ENCODE measurements at regions not wholly inside any gene's neighbourhood (a gene's known extent, or its start where the extent isn't known, plus 50 kb on each side); places are given as distances from the start of the nearest gene placed in this dataset.
"Not testable (repeated sequence)": the region's sequence is repeated elsewhere in the genome, so short reads cannot be mapped to it uniquely, and the experiment has no call there.

DNA sequence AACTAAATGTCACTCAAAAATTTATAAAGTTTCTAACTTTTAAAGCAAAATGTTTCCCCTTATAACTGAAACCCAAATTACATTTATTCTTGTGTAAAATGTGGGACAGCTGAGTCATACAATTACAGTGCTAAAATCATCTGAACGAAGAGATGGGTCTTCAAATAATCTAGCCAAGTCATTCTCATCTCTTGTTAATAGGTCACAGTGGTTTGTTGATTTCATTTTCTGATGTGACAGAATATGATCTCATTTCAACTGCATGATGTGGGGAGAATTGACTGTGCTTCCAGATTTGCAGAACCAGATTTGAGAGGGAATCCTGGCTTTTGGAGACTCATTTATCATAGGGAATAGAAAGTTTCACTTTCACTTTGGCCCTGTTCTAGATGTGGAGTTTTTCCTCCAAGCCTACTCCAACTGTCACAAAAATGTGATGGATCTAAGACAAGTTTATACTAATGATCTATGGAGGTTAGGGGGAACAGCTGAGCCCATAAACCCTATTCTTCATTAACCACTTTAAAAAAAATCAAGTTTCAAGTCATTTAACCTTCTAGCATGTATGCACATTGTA is 685.0 kb downstream of the PDCD6IP start:
- TF ChIP-seq, protein P1, sequence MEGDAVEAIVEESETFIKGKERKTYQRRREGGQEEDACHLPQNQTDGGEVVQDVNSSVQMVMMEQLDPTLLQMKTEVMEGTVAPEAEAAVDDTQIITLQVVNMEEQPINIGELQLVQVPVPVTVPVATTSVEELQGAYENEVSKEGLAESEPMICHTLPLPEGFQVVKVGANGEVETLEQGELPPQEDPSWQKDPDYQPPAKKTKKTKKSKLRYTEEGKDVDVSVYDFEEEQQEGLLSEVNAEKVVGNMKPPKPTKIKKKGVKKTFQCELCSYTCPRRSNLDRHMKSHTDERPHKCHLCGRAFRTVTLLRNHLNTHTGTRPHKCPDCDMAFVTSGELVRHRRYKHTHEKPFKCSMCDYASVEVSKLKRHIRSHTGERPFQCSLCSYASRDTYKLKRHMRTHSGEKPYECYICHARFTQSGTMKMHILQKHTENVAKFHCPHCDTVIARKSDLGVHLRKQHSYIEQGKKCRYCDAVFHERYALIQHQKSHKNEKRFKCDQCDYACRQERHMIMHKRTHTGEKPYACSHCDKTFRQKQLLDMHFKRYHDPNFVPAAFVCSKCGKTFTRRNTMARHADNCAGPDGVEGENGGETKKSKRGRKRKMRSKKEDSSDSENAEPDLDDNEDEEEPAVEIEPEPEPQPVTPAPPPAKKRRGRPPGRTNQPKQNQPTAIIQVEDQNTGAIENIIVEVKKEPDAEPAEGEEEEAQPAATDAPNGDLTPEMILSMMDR (IDR thresholded peaks at IDR 0.05; ENCODE audit: insufficient read depth, low read depth, low read length, missing control alignments) = no peak
- H3K4me3 ChIP-seq (ENCODE audit: low read depth, low read length) = no peak overlapping the region
- no peak for DNase-seq (ENCODE audit: low read depth)

DNA sequence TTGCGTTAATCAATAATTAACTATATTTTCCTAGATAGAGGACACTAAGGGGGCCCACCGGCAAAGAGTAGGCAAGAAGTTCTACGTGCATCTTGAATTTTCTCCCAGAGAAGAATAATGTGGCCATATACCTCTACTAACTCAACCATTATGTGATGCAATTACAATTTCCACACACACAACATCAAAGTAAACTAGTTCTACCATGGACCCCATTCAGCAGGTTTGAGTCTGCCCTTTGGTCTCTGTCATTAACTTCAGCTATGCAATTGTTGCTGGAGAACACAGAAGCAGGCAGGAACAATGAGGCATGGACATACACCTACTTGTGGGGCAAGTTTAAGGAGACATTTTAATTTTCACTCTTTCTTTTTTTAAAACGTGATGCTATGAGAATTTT is 705.9 kb downstream of the PDCD6IP start:
- TF ChIP-seq, protein P1 (IDR thresholded peaks at IDR 0.05; ENCODE audit: insufficient read depth, low read depth, low read length, missing control alignments) = no peak
- no peak for DNase-seq (ENCODE audit: low read depth)
- no peak overlapping the region for H3K4me3 ChIP-seq (ENCODE audit: low read depth, low read length)

DNA sequence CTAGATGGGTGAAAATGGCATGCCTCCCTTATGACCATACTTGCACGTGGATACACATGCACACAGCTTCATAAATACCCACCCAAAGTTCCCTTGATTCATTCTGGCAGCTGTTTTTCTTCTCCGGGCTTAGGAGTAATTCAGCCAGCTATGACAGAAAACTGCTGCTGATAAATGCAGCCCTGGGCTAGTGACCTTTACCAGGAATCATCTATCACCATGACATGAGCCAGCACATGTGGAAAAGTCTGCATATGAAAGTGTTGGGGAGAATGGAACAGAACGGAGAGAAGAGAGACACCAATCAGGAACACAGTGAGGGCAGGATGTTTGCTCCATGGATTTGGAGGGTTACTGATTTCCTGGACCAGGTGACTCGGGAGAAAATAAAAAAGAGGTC is 706.3 kb downstream of the PDCD6IP start:
- TF ChIP-seq, protein P1 (IDR thresholded peaks at IDR 0.05; ENCODE audit: insufficient read depth, low read depth, low read length, missing control alignments) = no peak
- no peak for DNase-seq (ENCODE audit: low read depth)
- no peak overlapping the region for H3K4me3 ChIP-seq (ENCODE audit: low read depth, low read length)

DNA sequence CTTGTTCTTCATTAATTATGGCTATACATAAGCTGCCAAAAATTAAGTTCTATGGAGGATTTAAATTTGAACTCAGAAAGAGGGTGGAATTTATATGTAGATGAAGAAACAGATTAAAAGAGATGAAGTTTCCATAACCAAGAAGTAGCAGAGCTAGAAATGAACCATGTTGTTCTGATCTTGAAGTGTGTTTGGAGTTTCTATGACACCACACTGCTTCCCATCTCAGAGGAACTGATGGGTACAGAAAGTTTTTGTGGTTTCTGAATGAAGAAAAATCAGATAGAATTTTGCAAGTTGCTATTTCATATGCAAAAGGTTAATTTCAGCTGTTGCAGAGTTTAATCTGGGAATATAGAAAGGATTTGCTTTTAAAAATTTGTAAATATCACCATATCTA is 710.3 kb downstream of the PDCD6IP start:
- no peak overlapping the region for H3K4me3 ChIP-seq (ENCODE audit: low read depth, low read length)
- DNase-seq (ENCODE audit: low read depth) = no peak
- TF ChIP-seq, protein P1 (IDR thresholded peaks at IDR 0.05; ENCODE audit: insufficient read depth, low read depth, low read length, missing control alignments) = no peak

DNA sequence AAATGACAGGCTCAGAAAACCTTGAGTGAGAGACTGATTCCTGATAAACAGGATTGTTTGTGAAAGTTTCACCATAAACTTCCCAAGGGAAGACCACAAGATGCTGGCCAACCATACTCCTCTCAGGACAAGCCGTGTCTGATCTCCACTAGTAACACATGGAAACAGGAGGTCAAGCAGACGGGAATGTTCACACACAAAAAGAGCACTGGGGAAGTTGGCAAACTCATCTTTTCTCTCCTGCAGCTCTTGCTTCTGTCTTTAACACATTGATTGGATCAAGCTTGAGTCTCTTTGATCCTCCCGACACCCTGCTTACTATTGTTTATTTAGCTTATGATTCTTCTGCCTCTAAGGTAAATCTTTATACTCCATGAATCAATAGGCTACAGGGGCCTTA is 713.5 kb downstream of the PDCD6IP start:
- TF ChIP-seq, protein P1 (IDR thresholded peaks at IDR 0.05; ENCODE audit: insufficient read depth, low read depth, low read length, missing control alignments) = no peak
- no peak for DNase-seq (ENCODE audit: low read depth)
- H3K4me3 ChIP-seq (ENCODE audit: low read depth, low read length) = no peak overlapping the region

DNA sequence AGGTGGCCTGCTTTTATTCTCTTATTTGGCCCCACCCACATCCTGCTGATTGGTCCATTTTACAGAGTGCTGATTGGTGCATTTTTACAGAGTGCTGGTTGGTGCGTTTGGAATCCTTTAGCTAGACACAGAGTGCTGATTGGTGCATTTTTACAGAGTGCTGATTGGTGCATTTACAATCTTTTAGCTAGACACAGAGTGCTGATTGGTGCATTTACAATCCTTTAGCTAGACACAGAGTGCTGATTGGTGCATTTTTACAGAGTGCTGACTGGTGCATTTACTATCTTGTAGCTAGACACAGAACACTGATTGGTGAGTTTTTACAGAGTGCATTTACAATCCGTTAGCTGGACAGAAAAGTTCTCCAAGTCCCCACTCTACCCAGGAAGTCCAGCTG is 720.6 kb downstream of the PDCD6IP start:
- not testable (repeated sequence) for DNase-seq (ENCODE audit: low read depth); H3K4me3 ChIP-seq (ENCODE audit: low read depth, low read length)

DNA sequence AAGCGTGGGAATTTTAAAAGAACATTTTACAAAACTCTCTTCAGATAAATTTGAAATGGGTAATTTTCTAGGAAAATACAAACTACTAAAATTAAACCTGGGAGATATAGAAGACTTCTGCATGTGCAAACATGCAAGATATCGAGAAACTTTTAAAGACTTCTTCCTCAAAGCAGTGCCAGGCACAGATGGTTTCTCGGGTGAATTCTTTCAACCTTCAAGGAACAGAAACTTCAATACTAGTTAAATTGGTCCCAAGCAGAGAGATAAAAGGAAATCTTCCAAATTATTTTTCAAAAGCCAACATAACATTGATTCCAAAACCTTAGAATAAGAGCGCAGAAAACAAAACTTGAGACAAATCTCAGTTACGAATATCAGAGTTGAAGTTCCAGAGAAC is 732.7 kb downstream of the PDCD6IP start:
- H3K4me3 ChIP-seq (ENCODE audit: low read depth, low read length) = no peak overlapping the region
- TF ChIP-seq, protein P1 (IDR thresholded peaks at IDR 0.05; ENCODE audit: insufficient read depth, low read depth, low read length, missing control alignments) = no peak
- DNase-seq (ENCODE audit: low read depth) = no peak
